ENCODE measurements at regions not wholly inside any gene's neighbourhood (a gene's known extent, or its start where the extent isn't known, plus 50 kb on each side); places are given as distances from the start of the nearest gene placed in this dataset.

DNA sequence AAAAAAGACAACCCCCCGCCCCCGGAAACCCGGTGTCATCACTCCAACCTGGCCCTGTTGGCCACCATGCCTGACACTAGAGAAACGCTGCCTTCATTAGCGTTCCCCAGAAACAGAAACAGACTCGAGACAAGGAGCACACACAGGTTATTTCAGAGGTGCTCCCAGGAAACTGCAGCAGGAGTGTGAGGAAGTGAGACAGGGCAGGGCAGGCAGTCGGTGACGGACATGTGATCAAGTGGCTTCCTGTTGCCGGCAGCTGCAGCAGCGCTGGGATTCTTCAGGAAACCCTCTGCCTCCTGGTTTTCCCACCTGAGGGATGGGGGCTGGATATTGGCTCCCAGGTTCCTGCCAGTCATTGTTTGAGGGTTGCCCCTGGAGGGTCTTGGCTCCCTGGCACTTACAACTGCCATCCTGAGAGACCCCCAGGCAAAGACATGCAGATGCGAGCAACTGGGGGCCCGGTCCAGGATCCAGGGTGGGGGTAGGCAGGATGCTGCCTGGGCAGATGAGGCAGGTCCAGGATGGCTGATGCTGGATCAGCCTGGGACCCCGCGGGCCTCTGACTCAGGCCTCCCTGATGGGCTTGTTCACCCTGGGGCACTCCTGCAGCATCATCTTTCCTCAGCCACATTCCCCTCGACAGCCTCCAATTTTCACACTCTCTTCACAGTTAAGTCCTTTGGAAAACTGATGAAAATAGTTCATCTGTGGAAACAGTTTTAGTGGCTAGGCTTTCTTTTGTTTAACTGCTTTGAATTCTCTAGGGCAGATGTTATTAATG, 150.7 kb upstream of the SYNDIG1 start:
- Histone ChIP-seq H3K27me3 (no peaks in the 10 kb centered on the region), H3K9me3 (no peaks in the 10 kb centered on the region), H3K27ac (no peak overlapping the region), H3K4me1 (no peaks in the 10 kb centered on the region), H3K4me3 (no peak overlapping the region), H3K36me3 (no peaks in the 10 kb centered on the region)
- no peak for DNase-seq (ENCODE audit: low spot score in 2 of 2)
- 56 to 63% methylated on average over 11 to 15 of the region's 15 CpGs for WGBS, 2 donors
- no peak for TF ChIP-seq EP300 (IDR thresholded peaks at IDR 0.05)
- no peak for TF ChIP-seq POLR2A (IDR thresholded peaks at IDR 0.05)

DNA sequence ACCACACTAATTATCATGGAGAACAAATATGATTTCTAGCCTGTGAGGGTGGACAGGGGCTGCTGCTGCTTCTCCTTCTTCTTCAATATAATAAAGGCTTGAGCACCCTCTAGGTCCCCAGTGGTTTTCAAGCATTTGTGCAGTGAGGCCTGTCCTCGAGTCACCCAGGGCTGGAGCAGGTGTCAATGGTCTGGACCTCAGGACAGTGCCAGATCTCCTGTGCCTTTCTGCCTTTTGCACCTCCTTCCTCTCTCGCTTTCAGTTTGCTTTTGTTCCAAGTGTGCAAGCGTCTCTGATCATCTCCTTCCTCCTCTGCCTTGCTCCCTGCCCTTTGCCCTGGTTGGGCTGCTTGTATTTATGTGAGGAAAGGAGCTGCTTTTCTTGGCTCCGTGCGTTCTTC, 152.2 kb upstream of the SYNDIG1 start:
- TF ChIP-seq EP300 (IDR thresholded peaks at IDR 0.05) (no peak), POLR2A (IDR thresholded peaks at IDR 0.05) (no peak)
- TF ChIP-seq, protein P1, sequence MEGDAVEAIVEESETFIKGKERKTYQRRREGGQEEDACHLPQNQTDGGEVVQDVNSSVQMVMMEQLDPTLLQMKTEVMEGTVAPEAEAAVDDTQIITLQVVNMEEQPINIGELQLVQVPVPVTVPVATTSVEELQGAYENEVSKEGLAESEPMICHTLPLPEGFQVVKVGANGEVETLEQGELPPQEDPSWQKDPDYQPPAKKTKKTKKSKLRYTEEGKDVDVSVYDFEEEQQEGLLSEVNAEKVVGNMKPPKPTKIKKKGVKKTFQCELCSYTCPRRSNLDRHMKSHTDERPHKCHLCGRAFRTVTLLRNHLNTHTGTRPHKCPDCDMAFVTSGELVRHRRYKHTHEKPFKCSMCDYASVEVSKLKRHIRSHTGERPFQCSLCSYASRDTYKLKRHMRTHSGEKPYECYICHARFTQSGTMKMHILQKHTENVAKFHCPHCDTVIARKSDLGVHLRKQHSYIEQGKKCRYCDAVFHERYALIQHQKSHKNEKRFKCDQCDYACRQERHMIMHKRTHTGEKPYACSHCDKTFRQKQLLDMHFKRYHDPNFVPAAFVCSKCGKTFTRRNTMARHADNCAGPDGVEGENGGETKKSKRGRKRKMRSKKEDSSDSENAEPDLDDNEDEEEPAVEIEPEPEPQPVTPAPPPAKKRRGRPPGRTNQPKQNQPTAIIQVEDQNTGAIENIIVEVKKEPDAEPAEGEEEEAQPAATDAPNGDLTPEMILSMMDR (IDR thresholded peaks at IDR 0.05), result no peak
- Histone ChIP-seq H3K27me3 (no peaks in the 10 kb centered on the region), H3K4me3 (no peak overlapping the region), H3K9me3 (no peaks in the 10 kb centered on the region), H3K27ac (no peak overlapping the region), H3K4me1 (no peaks in the 10 kb centered on the region), H3K36me3 (no peaks in the 10 kb centered on the region)
- no peak for DNase-seq (ENCODE audit: low spot score in 2 of 2)
- WGBS, 2 donors, result 60 to 66% methylated on average over 5 of the region's 5 CpGs

DNA sequence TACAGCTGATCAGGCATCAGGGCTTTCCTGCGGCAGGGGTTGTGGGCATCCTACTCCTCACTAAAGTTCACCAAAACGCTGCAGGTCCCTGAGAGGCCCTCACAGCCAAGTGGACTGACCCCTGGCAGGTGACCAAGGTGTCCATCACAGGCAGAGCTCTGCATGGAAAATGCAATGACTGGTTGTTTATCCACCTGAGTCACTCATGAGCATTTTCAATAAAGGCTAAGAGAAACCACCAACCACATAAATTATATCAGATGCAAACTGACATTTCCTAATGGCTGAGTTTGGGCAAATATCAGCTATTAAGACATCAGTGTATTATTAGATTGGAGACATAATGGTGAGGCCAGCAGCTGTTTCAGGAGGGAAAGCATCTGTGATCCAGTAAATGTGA, 152.7 kb upstream of the SYNDIG1 start:
- no peak for DNase-seq (ENCODE audit: low spot score in 2 of 2)
- TF ChIP-seq EP300 (IDR thresholded peaks at IDR 0.05) (no peak), POLR2A (IDR thresholded peaks at IDR 0.05) (no peak)
- TF ChIP-seq, protein P1 (IDR thresholded peaks at IDR 0.05), result no peak
- Histone ChIP-seq H3K27me3 (no peaks in the 10 kb centered on the region), H3K4me3 (no peak overlapping the region), H3K4me1 (no peaks in the 10 kb centered on the region), H3K9me3 (no peaks in the 10 kb centered on the region), H3K27ac (no peak overlapping the region), H3K36me3 (no peaks in the 10 kb centered on the region)
- 65 to 76% methylated on average over 2 of the region's 2 CpGs for WGBS, 2 donors

DNA sequence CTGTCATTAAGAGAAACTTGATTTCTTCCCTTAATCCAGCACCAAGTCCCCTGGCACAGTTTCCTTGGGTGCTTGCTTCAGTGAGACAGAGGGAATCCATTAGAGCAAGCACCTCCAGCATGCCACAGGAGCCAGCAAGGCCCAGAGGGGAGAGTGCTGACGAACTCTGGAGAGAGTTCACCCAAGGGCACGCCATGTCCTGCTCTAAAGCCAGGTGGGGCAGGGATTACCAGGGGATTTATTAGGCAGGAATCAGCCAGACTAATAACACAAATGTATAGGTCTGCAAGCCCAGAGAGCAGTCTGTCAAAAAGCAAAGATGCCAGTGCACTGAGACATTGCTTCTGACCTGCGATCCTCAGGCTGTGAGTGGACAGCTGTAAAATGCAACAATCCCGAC, 155.4 kb upstream of the SYNDIG1 start:
- 72 to 82% methylated on average over 4 of the region's 4 CpGs for WGBS, 2 donors
- no peak for DNase-seq (ENCODE audit: low spot score in 2 of 2)

DNA sequence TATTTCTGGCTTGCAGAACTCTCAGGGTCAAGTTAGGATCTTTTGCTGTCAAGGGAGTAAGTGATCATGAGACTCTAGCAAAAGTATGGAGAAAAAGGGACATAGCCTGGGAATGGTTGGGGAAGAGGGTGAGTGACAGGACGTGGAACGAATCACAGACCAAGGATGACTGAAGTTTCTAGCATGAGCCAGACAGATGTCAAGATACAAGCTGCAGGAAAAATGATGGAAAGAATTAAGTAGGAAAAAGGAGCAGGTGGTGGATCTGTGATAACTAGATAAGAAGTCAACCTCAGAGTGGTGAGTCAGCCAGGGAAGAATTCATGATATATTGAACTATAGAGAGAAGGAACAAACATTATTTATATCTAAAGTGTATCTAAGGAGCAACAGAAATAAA, 159.8 kb upstream of the SYNDIG1 start:
- Histone ChIP-seq H3K27ac (no peak overlapping the region), H3K4me3 (no peak overlapping the region), H3K9me3 (no peaks in the 10 kb centered on the region), H3K4me1 (no peaks in the 10 kb centered on the region), H3K27me3 (no peaks in the 10 kb centered on the region), H3K36me3 (no peaks in the 10 kb centered on the region)
- DNase-seq (ENCODE audit: low spot score in 2 of 2), result no peak
- WGBS, 2 donors, result 81 to 87% methylated on average over 2 of the region's 2 CpGs
- TF ChIP-seq POLR2A (IDR thresholded peaks at IDR 0.05), result no peak
- TF ChIP-seq, protein P1 (IDR thresholded peaks at IDR 0.05), result no peak
- TF ChIP-seq EP300 (IDR thresholded peaks at IDR 0.05), result no peak

More for the DNA sequence above, 155.4 kb upstream of the SYNDIG1 start:
- H3K4me1 ChIP-seq, result no peaks in the 10 kb centered on the region
- no peaks in the 10 kb centered on the region for H3K27me3 ChIP-seq
- H3K27ac ChIP-seq, result no peak overlapping the region
- no peak overlapping the region for H3K4me3 ChIP-seq
- TF ChIP-seq, protein P1 (IDR thresholded peaks at IDR 0.05), result no peak
- TF ChIP-seq POLR2A (IDR thresholded peaks at IDR 0.05) (no peak), EP300 (IDR thresholded peaks at IDR 0.05) (no peak)
- H3K36me3 ChIP-seq, result no peaks in the 10 kb centered on the region
- no peaks in the 10 kb centered on the region for H3K9me3 ChIP-seq

Measured in tibial nerve (tissue), 4 donors.